Hippocampal formation (tissue), 2 donors: ENCODE measurements at regions not wholly inside any gene's neighbourhood (a gene's known extent, or its start where the extent isn't known, plus 50 kb on each side); places are given as distances from the start of the nearest gene placed in this dataset.

Source experiments
- DNase-seq, 2 donors: peaks; one replicate each; lab custom pipeline; 2025; lab: John Stamatoyannopoulos, UW

DNA sequence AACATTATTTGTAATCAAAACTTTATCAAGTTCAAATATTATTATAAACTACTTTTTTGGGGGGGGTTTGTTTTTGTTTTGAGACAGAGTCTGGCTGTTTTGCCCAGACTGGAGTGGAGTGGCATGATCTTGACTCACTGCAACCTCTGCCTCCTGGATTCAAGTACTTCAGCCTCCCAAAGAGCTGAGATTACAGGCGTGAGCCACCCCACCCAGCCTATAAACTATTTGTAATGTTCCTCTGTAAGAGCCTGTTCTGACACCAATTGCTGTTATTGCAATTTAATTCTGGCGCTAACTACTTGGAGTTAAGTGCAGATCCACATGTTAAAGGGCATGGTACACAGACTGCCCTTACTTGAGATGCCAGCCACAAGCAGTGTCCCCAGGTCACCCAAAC lies 478.1 kb upstream of the NRP1 start:
- no peak for DNase-seq

- DNase-seq, result no peak
These were observed 476.5 kb upstream of the NRP1 start for GRCh38 chr10:33810986-33811385.

DNA sequence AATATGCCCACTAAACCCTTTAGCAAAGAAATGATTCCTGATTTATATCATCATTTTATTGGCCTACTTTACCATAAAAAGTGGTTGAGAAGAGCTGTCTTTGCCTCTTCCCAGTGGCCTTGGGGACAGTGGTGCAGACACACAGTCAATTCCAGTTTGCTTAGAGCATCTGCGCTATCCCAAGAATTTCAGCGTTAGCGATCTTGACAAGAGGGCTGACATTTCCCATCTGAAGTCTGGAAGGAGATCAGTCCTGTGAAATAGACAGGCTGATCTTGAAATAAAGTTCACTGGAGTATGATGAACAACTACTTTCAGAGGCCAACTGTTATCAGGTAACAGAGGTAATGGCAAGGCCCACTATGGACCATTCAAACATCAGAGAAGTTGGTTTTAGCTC lies 475.3 kb upstream of the NRP1 start:
- DNase-seq, result no peak

GRCh38 chr10:33808475-33808874 lies 474.0 kb upstream of the NRP1 start:
- no peak for DNase-seq

DNA sequence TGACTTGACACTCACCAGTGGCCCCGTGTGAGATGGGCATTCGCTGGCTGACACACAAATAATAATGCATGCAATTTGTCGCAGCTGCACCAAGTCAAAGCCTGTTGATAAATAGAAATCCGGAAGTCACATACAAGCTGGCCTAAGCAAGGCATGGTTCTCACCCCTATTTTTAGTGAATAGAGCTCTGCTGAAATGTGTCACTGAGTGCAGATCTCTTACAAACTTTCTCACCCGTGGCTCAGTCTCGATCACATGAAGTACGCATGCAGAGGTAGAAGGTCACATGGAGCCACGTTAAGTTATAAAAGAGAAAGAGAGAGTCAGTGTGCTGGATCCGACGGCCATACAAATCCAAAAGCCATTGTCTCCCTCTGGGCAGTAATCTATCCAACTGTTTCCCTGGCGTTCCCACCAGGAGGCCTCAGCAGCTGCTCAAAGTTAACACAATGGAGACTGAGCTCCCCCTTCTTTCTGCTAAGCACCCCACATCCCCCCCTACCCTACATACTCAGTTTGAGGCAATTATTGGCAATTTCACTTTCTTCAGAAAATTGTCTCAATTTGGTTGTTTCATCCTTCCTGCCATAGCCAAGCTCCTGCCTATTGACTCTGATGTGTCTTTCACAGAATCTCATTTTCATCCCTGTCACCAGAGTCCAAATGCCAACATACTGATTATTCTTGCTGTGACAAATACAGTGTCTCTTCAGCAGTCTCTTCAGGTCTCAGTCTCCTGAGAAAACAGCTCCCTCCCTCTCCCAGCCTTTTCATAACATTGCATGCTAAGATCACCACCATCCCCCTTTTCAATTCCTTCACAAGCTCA lies 473.3 kb upstream of the NRP1 start:
- DNase-seq, result no peak

DNA sequence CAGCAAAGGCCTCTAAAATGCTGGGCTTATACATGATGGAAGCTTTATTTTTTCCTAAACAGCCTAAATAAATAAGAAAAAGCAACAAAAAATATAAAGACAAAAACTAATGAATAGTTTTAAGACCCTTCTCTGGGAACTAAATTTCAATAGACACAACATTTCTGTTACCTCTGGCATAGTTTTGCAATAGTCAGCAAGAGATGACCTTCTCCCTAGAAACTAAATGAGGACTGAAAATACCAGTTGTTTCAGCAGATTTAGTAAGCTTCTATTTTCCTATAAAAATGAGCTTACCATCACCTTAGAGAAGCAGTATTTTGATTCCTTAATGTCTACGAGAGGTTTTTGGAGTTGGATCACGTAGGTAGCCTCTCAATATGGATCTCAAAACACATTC lies 471.4 kb upstream of the NRP1 start:
- no peak for DNase-seq

DNA sequence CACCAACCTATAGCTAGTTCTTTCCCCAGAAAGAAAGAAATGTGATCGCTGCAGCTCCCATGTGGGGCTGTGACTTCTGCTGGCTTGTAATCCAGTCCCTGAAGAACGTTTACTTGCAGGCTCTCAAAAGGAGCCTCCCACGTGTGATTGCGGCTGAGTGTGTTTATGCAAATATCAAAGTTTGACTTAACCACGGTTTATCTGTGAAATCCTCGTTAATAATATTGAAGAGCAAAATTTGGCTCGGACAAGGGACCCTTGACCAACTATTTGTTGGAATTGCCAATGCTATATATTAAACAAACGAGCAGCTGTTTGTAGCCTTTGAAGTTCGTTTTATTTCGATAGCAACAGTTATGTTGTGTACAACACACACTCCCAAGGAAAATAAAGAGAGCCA lies 470.1 kb upstream of the NRP1 start:
- DNase-seq, result no peak

GRCh38 chr10:33803248-33803647 lies 468.8 kb upstream of the NRP1 start:
- no peak for DNase-seq

DNA sequence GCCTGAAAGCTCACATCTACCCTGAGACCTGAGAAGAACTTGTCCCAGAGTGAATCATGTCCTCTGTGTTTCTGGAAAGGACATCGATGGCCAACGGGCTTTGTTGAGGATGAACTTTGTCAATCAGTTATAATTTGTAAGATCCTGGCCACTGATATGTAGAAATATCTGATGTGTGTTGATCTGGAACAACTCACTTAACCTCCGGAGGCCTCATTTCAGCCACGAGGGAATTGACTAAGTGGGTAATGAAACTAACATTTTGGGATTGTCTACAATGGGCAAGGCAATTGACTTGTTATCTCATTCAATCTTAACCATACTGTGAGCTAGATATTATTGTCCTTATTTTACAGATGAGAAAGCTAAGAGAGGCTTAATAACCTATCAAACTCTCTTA lies 468.1 kb upstream of the NRP1 start:
- no peak for DNase-seq

DNA sequence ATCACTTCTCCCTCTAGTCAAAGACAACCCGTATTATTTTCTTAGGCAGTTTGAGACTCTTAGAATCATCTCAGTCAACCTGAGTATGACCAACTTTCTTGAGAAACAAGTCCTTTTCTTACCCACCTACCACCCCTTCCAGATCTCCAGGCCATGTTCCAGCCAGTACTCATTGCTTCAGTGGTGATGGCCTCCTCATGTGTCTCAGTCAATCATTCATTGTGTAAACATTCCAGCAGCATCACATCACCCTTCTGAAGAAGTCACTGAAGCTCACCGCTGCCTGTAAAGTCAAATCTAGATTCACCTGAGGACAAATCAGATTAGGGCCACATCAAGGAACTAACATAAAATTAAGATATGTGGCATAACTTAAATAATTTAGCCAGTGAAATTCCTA lies 467.2 kb upstream of the NRP1 start:
- no peak for DNase-seq

DNA sequence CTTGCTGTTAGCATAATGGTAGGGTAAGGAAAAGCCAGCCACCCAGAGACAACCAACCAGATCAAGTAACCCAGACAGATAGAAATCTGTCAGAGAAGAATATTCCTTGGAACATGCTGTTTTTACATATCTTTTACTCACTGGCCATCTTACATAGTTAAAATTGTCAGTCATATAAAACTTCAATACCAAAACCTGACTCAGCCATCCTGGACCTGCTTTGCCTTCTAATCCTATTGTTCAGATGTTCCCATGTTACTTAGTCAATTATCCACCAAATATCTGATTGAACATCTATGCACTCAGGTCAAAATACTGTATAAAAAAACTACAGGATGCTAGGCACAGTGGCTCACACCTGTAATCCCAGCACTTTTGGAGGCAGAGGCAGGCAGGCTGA lies 466.5 kb upstream of the NRP1 start:
- no peak for DNase-seq

GRCh38 chr10:33800545-33800944 lies 466.1 kb upstream of the NRP1 start:
- no peak for DNase-seq

- no peak for DNase-seq
These were observed 465.5 kb upstream of the NRP1 start for GRCh38 chr10:33799944-33800323.

- no peak for DNase-seq
These were observed 464.9 kb upstream of the NRP1 start for GRCh38 chr10:33799281-33799943.

- DNase-seq, result no peak
These were observed 464.3 kb upstream of the NRP1 start for GRCh38 chr10:33798754-33799153.

GRCh38 chr10:33796680-33797079 lies 462.2 kb upstream of the NRP1 start:
- DNase-seq, result no peak

DNA sequence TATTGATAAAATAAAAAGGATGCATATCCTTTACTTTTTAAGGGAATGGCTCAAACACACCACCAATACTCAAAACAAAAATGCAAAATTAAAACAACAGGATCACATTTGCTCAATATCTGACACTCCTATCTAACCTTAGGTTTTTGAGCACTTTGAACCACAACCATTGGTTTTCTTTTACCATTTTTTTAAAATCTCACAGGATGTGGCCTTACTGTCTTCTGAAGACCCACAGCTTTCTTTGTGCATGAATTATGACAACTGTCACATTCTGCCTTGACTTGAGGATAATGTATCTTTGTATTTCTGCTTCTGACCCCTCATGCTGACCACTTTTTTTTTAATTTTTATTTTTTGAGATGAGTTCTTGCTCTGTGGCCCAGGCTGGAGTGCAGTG lies 461.1 kb upstream of the NRP1 start:
- DNase-seq, result no peak

GRCh38 chr10:33794460-33794859 lies 460.0 kb upstream of the NRP1 start:
- DNase-seq, result no peak

DNA sequence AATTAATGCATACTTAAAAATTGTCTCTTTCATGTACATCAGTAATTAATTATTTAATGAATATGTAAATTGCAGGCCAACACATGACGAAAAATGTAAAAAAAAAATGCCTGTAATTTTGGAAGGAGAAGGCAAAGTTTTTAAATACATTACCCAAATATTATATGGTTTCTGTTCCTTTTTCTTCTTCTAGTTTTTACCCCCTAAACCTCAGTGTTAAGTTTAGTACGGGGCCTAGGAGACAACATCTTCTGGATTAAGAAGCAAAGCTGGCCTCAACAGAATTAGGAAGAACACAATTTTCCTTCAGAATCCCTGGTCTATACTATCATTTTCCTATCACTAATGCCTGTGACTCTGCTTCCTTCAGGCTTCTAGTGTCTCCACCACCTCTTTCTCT lies 459.3 kb upstream of the NRP1 start:
- DNase-seq, result no peak

- DNase-seq, result no peak
These were observed 456.8 kb upstream of the NRP1 start for GRCh38 chr10:33791272-33791660.

- DNase-seq, result no peak
These were observed 456.2 kb upstream of the NRP1 start for GRCh38 chr10:33790521-33791271.

- DNase-seq, result no peak
These were observed 449.1 kb upstream of the NRP1 start for GRCh38 chr10:33783557-33783956.

GRCh38 chr10:33783078-33783477 lies 448.6 kb upstream of the NRP1 start:
- no peak for DNase-seq
